ENCODE measurements at regions not wholly inside any gene's neighbourhood (a gene's known extent, or its start where the extent isn't known, plus 50 kb on each side); places are given as distances from the start of the nearest gene placed in this dataset.

DNA sequence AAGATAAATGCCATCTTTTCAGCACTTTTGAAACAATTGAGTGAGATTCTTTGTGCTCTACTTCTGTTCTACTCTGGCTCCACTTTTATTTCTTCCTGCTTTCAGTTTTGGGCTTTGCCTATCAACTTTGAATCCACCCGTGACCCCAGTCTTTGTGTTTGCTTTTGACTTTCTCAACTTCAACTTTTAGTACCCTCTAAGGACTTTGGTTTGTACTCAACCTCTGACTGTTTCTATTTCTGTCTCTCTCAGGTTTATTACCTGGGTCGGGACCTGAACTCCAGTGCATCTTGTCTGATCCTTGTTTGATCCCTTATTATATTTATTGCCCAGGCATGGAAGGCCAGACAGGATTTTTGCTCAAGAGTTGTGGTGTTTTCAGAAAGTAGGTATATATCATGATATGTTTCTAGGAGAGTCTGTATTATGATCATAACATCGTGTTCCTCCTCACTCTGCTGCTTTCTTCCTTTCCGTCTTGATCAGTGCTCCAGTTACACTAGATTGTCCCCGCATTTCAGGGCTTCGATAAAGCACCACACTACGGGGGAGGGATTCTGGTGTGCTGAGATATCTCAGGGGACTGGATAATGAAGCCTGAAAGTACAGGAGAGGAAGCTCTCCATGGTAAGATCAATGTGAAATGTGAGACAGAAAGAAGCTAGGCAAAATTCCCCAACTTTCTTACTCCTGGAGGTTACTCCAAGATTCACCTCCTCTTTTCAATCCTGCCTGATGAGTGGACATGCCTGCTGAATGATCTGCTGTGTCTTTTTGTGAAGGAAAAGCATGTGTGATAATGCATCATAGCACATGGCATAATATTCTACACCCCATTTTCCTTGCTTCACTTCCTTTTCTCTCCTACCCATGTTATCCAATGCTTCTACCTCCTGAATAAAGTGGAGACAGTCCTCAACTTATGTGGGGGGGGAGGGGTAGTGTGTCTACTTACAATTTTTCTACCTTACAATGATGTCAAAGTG lies 155.5 kb upstream of the GRIN3A start:
- H3K36me3 ChIP-seq (ENCODE audit: control insufficient read depth, insufficient read depth, low read length), result no peaks in the 10 kb centered on the region
- no peaks in the 10 kb centered on the region for H3K27me3 ChIP-seq (ENCODE audit: control insufficient read depth, insufficient read depth, low read length)
- TF ChIP-seq, protein P1, sequence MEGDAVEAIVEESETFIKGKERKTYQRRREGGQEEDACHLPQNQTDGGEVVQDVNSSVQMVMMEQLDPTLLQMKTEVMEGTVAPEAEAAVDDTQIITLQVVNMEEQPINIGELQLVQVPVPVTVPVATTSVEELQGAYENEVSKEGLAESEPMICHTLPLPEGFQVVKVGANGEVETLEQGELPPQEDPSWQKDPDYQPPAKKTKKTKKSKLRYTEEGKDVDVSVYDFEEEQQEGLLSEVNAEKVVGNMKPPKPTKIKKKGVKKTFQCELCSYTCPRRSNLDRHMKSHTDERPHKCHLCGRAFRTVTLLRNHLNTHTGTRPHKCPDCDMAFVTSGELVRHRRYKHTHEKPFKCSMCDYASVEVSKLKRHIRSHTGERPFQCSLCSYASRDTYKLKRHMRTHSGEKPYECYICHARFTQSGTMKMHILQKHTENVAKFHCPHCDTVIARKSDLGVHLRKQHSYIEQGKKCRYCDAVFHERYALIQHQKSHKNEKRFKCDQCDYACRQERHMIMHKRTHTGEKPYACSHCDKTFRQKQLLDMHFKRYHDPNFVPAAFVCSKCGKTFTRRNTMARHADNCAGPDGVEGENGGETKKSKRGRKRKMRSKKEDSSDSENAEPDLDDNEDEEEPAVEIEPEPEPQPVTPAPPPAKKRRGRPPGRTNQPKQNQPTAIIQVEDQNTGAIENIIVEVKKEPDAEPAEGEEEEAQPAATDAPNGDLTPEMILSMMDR (IDR thresholded peaks at IDR 0.05; ENCODE audit: insufficient read depth, low read length, severe bottlenecking), result no peak
- DNase-seq (ENCODE audit: low read depth), result no peak
- H3K4me3 ChIP-seq (ENCODE audit: low read depth, low read length), result no peak overlapping the region
- no peak for FAIRE-seq

DNA sequence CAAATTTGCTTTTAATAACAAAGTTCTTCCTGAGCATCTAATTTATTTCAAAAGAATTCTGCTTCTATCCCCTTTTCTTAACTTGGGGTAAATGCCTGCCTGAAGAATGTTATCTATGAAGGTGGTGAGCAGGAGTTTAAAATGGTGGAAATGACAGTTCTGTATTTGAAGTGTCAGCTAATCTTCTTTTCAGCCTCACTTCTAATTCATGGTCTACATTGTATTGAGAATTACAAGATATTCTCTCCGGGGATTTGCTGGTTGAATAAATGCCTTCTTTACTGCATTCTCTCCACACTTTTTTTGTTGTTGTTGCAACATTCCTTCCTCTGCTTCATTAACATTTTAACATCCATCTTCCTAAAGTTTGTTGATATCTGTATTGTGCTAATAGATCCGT lies 143.1 kb upstream of the GRIN3A start:
- FAIRE-seq (no peak), DNase-seq (ENCODE audit: low read depth) (no peak)
- Histone ChIP-seq H3K27me3 (ENCODE audit: control insufficient read depth, insufficient read depth, low read length) (no peaks in the 10 kb centered on the region), H3K36me3 (ENCODE audit: control insufficient read depth, insufficient read depth, low read length) (no peaks in the 10 kb centered on the region), H3K4me3 (ENCODE audit: low read depth, low read length) (no peak overlapping the region)
- TF ChIP-seq, protein P1 (IDR thresholded peaks at IDR 0.05; ENCODE audit: insufficient read depth, low read length, severe bottlenecking), result no peak

DNA sequence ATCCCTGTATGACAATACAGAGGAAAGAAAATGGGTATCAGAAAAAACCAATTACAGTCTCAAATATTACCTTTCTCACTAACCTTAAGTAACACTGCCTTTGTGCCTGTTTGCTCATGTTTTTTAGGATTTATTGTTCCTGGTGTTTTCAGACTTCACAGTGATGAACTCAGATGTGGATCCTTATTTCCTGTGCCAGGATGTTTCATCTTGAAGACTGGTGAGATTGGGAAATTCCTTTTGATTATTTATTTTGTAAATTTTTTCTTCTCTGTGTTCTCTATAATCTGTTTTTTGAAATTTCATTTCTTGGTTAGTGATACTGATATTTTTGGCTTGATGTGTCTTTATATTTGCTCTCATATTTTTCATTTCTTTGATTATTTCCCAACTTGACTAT lies 142.4 kb upstream of the GRIN3A start:
- Histone ChIP-seq H3K27me3 (ENCODE audit: control insufficient read depth, insufficient read depth, low read length) (no peaks in the 10 kb centered on the region), H3K36me3 (ENCODE audit: control insufficient read depth, insufficient read depth, low read length) (no peaks in the 10 kb centered on the region), H3K4me3 (ENCODE audit: low read depth, low read length) (no peak overlapping the region)
- no peak for DNase-seq (ENCODE audit: low read depth)
- FAIRE-seq, result no peak
- TF ChIP-seq, protein P1 (IDR thresholded peaks at IDR 0.05; ENCODE audit: insufficient read depth, low read length, severe bottlenecking), result no peak

DNA sequence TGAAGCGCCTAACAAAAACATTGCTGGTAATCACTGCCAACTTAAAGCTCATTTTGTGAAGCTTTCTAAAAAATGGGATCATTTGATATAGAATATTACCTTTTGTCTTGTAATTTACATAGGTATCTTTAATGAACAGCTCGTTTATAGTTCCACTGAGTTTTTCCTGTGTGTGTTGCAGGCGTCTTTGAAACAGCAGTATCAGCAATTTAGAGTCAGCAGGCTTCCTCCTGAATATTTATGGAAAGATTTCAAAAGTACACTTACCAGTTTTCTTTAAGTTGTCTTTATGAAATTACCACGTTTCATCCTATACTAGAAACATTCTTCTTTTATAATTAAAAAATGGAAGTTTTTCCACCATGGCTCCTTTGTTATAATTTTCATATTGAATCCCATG lies 140.3 kb upstream of the GRIN3A start:
- Histone ChIP-seq H3K27me3 (ENCODE audit: control insufficient read depth, insufficient read depth, low read length) (no peaks in the 10 kb centered on the region), H3K36me3 (ENCODE audit: control insufficient read depth, insufficient read depth, low read length) (no peaks in the 10 kb centered on the region), H3K4me3 (ENCODE audit: low read depth, low read length) (no peak overlapping the region)
- no peak for DNase-seq (ENCODE audit: low read depth)
- TF ChIP-seq, protein P1 (IDR thresholded peaks at IDR 0.05; ENCODE audit: insufficient read depth, low read length, severe bottlenecking), result no peak
- no peak for FAIRE-seq

DNA sequence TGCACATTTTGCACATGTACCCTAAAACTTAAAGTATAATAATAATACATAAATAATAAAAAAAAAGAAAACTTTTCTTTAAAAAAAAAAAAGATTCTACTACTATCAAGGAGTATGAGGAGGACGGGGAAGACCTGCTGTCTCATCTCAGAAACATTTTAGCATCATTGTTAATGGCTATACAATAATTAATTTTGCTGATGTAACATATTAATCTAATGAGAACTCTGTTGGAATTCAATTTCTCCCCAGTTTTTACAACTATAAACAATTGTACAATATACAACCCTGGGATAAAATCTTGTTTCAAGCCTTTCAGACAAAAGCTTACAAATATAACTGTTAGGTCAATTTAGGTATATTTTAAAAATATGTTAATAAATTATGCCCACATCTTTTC lies 139.0 kb upstream of the GRIN3A start:
- Histone ChIP-seq H3K36me3 (ENCODE audit: control insufficient read depth, insufficient read depth, low read length) (no peaks in the 10 kb centered on the region), H3K27me3 (ENCODE audit: control insufficient read depth, insufficient read depth, low read length) (no peaks in the 10 kb centered on the region), H3K4me3 (ENCODE audit: low read depth, low read length) (no peak overlapping the region)
- TF ChIP-seq, protein P1 (IDR thresholded peaks at IDR 0.05; ENCODE audit: insufficient read depth, low read length, severe bottlenecking), result no peak
- FAIRE-seq (no peak), DNase-seq (ENCODE audit: low read depth) (no peak)
